BJ (cell line): ENCODE measurements at regions not wholly inside any gene's neighbourhood (a gene's known extent, or its start where the extent isn't known, plus 50 kb on each side); places are given as distances from the start of the nearest gene placed in this dataset.

Experiments
- CTCF ChIA-PET: fragments of 350-600 bp; formaldehyde crosslinking; extraction: SDS; loops from one replicate; lab custom pipeline; 2021; ENCODE audit warnings: antibody characterized with exemption, inconsistent platforms; lab: Yijun Ruan, JAX
- POLR2A ChIA-PET: fragments of 300-600 bp; sonication (Branson Sonifier 250); formaldehyde crosslinking; extraction: SDS; loops from one replicate; lab custom pipeline; 2021; ENCODE audit warnings: antibody characterized with exemption; lab: Charles Lee
- DNase-seq: peaks from one replicate; pipeline ENCODE4 v3.0.0-alpha.2; 2011; ENCODE audit warnings: low read depth
- H3K27me3 ChIP-seq: 2 replicates; pipeline ENCODE4 v1.6.0; 2011; ENCODE audit warnings: low read length; ENCODE audit not compliant: control insufficient read depth, insufficient read depth
- H3K36me3 ChIP-seq: 2 replicates; pipeline ENCODE4 v1.5.1; 2011; ENCODE audit warnings: low read length; ENCODE audit not compliant: control insufficient read depth, insufficient read depth
- H3K4me3 ChIP-seq: 2 replicates; pipeline ENCODE4 v1.5.1; 2011; ENCODE audit warnings: low read depth, mild to moderate bottlenecking, control low read depth, low read length
- CTCF ChIP-seq: IDR thresholded peaks from 2 replicates; pipeline ENCODE4 v1.5.1; 2011; ENCODE audit warnings: low read depth, mild to moderate bottlenecking, control low read depth, inconsistent platforms, low read length, moderate library complexity; ENCODE audit not compliant: insufficient read depth

GRCh38 chr5:18158166-18158565 is 523.9 kb downstream of the TAF11L14 start:
- CTCF ChIA-PET: no interaction called here
- no peaks in the 10 kb centered on the region for H3K27me3 ChIP-seq
- H3K4me3 ChIP-seq: no peak overlapping the region
- TF ChIP-seq CTCF: no peak
- DNase-seq: no peak
- H3K36me3 ChIP-seq: no peaks in the 10 kb centered on the region
- POLR2A ChIA-PET: no interaction called here

- Histone ChIP-seq H3K4me3 (no peak overlapping the region), H3K36me3 (no peaks in the 10 kb centered on the region), H3K27me3 (no peaks in the 10 kb centered on the region)
- no peak for TF ChIP-seq CTCF
- DNase-seq: no peak
- ChIA-PET CTCF (no interaction called here), POLR2A (no interaction called here)
Observed at GRCh38 chr5:18159331-18159730, 525.1 kb downstream of the TAF11L14 start.

GRCh38 chr5:18171684-18172083 is 537.4 kb downstream of the TAF11L14 start:
- TF ChIP-seq CTCF: no peak
- DNase-seq: no peak
- no peaks in the 10 kb centered on the region for H3K27me3 ChIP-seq
- ChIA-PET POLR2A (no interaction called here), CTCF (no interaction called here)
- no peaks in the 10 kb centered on the region for H3K36me3 ChIP-seq
- no peak overlapping the region for H3K4me3 ChIP-seq

- ChIA-PET POLR2A (no interaction called here), CTCF (no interaction called here)
- H3K4me3 ChIP-seq: no peak overlapping the region
- DNase-seq: no peak
- no peaks in the 10 kb centered on the region for H3K27me3 ChIP-seq
- TF ChIP-seq CTCF: no peak
- no peaks in the 10 kb centered on the region for H3K36me3 ChIP-seq
Observed at GRCh38 chr5:18179579-18179978, 545.3 kb downstream of the TAF11L14 start.

- ChIA-PET CTCF (no interaction called here), POLR2A (no interaction called here)
- H3K36me3 ChIP-seq: no peaks in the 10 kb centered on the region
- H3K27me3 ChIP-seq: no peaks in the 10 kb centered on the region
- TF ChIP-seq CTCF: no peak
- H3K4me3 ChIP-seq: no peak overlapping the region
- no peak for DNase-seq
Observed at GRCh38 chr5:18181575-18181974, 547.3 kb downstream of the TAF11L14 start.
